SK-N-SH treated with all-trans-retinoic acid at 6 μM for 48 hours (cell line): ENCODE measurements at regions not wholly inside any gene's neighbourhood (a gene's known extent, or its start where the extent isn't known, plus 50 kb on each side); places are given as distances from the start of the nearest gene placed in this dataset.

Source experiments
- ATAC-seq: fragments of 200-7000 bp; cut with Tn5 transposase; 3 replicates; pipeline ENCODE4 v1.9.1; 2020; ENCODE audit warnings: mild to moderate bottlenecking, moderate library complexity
- ARNTL ChIP-seq: fragments of 450-650 bp; formaldehyde crosslinking; IDR thresholded peaks from 2 replicates; pipeline ENCODE4 v1.5.0; 2020; ENCODE audit warnings: low read depth, mild to moderate bottlenecking, moderate library complexity, borderline replicate concordance
- BACH2 ChIP-seq: fragments of 250-450 bp; sonication (Bioruptor Pico); IDR thresholded peaks from 2 replicates; pipeline ENCODE4 v1.9.0; 2021; ENCODE audit warnings: mild to moderate bottlenecking, borderline replicate concordance
- CSDC2 ChIP-seq: fragments of 250-450 bp; sonication (Bioruptor Pico); IDR thresholded peaks from 2 replicates; pipeline ENCODE4 v1.5.0; 2020; ENCODE audit warnings: mild to moderate bottlenecking, moderate library complexity
- ESRRG ChIP-seq: fragments of 250-450 bp; sonication (Bioruptor Pico); IDR thresholded peaks from 2 replicates; pipeline ENCODE4 v1.6.1; 2021; ENCODE audit warnings: mild to moderate bottlenecking
- GLIS3 ChIP-seq: fragments of 250-450 bp; sonication (Bioruptor Pico); IDR thresholded peaks from 2 replicates; pipeline ENCODE4 v1.5.0; 2020; ENCODE audit warnings: mild to moderate bottlenecking, moderate library complexity
- OSR1 ChIP-seq: fragments of 250-450 bp; sonication (Bioruptor Pico); IDR thresholded peaks from 2 replicates; pipeline ENCODE4 v1.8.0; 2022; ENCODE audit warnings: moderate library complexity, mild to moderate bottlenecking, inconsistent platforms
- PPARA ChIP-seq: fragments of 250-450 bp; sonication (Bioruptor Pico); IDR thresholded peaks from 2 replicates; pipeline ENCODE4 v1.5.0; 2020; ENCODE audit warnings: mild to moderate bottlenecking, borderline replicate concordance
- RARB ChIP-seq: fragments of 250-450 bp; sonication (Bioruptor Pico); IDR thresholded peaks from 2 replicates; pipeline ENCODE4 v1.8.0; 2021; ENCODE audit warnings: mild to moderate bottlenecking, moderate library complexity
- SNAI2 ChIP-seq: fragments of 250-450 bp; sonication (Bioruptor Pico); IDR thresholded peaks from 2 replicates; pipeline ENCODE4 v1.5.0; 2020; ENCODE audit warnings: mild to moderate bottlenecking, moderate library complexity
- TCF4 ChIP-seq: fragments of 250-450 bp; sonication (Bioruptor Pico); IDR thresholded peaks from 2 replicates; pipeline ENCODE4 v1.8.0; 2021; ENCODE audit warnings: mild to moderate bottlenecking, moderate library complexity, borderline replicate concordance
- ZC3H10 ChIP-seq: fragments of 250-450 bp; sonication (Bioruptor Pico); IDR thresholded peaks from 2 replicates; pipeline ENCODE4 v1.5.1; 2021; ENCODE audit warnings: mild to moderate bottlenecking, moderate library complexity
- ZFP3 ChIP-seq: fragments of 250-450 bp; sonication (Bioruptor Pico); IDR thresholded peaks from 2 replicates; pipeline ENCODE4 v1.5.0; 2020; ENCODE audit warnings: mild to moderate bottlenecking, moderate library complexity
- ZFP30 ChIP-seq: fragments of 450-650 bp; formaldehyde crosslinking; IDR thresholded peaks from 2 replicates; pipeline ENCODE4 v1.5.0; 2022; ENCODE audit warnings: mild to moderate bottlenecking, moderate library complexity
- ZNF565 ChIP-seq: fragments of 450-650 bp; formaldehyde crosslinking; conservative IDR thresholded peaks from 2 replicates; pipeline ENCODE4 v1.5.0; 2020; ENCODE audit warnings: low read depth, mild to moderate bottlenecking, moderate library complexity
- ZNF70 ChIP-seq: fragments of 450-650 bp; formaldehyde crosslinking; IDR thresholded peaks from 2 replicates; pipeline ENCODE4 v1.5.0; 2020; ENCODE audit warnings: mild to moderate bottlenecking, moderate library complexity
- ZNF8 ChIP-seq: fragments of 450-650 bp; formaldehyde crosslinking; IDR thresholded peaks from 2 replicates; pipeline ENCODE4 v1.5.0; 2020; ENCODE audit warnings: mild to moderate bottlenecking, moderate library complexity
- TF ChIP-seq, protein P1 (sequence below): fragments of 250-450 bp; sonication (Bioruptor Pico); IDR thresholded peaks from 2 replicates; pipeline ENCODE4 v1.5.1; 2021; ENCODE audit warnings: mild to moderate bottlenecking, moderate library complexity
- TF ChIP-seq, protein P2 (sequence below): fragments of 250-450 bp; sonication (Bioruptor Pico); IDR thresholded peaks from 2 replicates; pipeline ENCODE4 v1.8.0; 2021; ENCODE audit warnings: low read depth, mild to moderate bottlenecking, moderate library complexity, borderline replicate concordance
- TF ChIP-seq, protein P3 (sequence below): fragments of 250-450 bp; sonication (Bioruptor Pico); IDR thresholded peaks from 2 replicates; pipeline ENCODE4 v1.5.0; 2020; ENCODE audit warnings: mild to moderate bottlenecking, moderate library complexity
- TF ChIP-seq, protein P4 (sequence below): fragments of 250-450 bp; sonication (Bioruptor Pico); IDR thresholded peaks from 2 replicates; pipeline ENCODE4 v1.5.1; 2020; ENCODE audit warnings: low read depth, mild to moderate bottlenecking, moderate library complexity

DNA sequence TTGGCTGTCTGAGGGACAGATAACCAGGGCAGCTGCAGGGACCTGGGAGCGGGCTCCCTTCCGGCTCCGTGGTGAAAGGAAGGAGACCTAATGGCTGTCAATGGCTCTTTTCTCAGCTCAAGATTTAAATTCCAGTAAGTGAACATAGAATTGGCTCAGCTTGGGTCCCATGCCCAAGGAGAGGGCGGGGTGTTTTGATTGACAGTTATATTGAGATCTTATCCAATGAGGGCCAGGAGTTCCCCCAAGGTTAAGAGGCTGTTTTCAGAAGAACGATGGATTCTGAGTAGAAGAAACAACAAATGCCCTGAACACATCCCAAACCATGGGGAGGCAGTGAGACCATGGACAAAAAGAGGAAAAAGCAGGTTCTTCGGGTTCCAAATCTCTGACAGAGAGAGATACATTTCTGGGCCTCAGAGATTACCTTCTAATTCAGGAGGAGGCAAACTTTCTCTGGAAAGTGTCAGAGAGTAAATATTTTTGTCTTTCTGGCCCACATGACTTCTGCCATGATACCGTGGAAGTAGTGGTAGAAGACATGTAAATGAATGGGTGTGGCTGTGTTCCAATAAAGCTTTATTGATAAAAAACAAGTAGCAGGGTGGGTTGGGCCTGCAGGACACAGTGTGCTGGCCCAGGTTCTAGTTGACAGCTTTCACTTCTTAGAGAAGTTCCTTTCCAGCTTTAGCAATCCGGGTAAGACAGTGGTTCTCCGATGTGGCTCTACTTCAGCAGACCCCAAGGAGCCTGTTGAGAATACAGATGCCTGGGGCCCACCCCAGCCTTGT, 219.6 kb downstream of the RPS24 start (continued):
- TF ChIP-seq BACH2 (CRISPR knock-in tag), result no peak
- TF ChIP-seq, protein P1, sequence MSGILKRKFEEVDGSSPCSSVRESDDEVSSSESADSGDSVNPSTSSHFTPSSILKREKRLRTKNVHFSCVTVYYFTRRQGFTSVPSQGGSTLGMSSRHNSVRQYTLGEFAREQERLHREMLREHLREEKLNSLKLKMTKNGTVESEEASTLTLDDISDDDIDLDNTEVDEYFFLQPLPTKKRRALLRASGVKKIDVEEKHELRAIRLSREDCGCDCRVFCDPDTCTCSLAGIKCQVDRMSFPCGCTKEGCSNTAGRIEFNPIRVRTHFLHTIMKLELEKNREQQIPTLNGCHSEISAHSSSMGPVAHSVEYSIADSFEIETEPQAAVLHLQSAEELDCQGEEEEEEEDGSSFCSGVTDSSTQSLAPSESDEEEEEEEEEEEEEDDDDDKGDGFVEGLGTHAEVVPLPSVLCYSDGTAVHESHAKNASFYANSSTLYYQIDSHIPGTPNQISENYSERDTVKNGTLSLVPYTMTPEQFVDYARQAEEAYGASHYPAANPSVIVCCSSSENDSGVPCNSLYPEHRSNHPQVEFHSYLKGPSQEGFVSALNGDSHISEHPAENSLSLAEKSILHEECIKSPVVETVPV (CRISPR knock-in tag), result no peak
- TF ChIP-seq ZFP3, result no peak

DNA sequence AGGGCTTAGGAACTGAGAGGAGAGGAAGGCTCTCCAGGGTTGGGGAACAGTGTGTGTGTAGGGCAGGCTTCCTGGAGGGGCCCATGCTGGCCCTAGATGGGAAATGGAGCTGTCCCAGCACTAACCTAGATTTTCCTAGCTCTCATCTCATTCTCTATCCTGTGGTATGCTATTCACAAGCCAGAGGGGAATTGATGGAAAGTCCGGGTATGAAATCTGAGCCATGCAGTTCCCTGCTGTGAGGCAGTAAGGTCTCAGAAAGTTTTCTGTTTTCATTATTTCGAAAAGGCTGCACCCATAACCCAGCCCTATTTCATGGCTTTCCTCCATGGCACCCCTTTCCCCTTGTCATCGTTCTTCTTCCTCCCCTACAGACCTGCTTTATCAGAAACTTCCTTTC, 220.3 kb downstream of the RPS24 start:
- no peak for ATAC-seq
- TF ChIP-seq ARNTL, result no peak
- TF ChIP-seq, protein P2, sequence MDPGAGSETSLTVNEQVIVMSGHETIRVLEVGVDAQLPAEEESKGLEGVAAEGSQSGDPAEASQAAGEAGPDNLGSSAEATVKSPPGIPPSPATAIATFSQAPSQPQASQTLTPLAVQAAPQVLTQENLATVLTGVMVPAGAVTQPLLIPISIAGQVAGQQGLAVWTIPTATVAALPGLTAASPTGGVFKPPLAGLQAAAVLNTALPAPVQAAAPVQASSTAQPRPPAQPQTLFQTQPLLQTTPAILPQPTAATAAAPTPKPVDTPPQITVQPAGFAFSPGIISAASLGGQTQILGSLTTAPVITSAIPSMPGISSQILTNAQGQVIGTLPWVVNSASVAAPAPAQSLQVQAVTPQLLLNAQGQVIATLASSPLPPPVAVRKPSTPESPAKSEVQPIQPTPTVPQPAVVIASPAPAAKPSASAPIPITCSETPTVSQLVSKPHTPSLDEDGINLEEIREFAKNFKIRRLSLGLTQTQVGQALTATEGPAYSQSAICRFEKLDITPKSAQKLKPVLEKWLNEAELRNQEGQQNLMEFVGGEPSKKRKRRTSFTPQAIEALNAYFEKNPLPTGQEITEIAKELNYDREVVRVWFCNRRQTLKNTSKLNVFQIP (CRISPR knock-in tag), result no peak
- no peak for TF ChIP-seq ZNF565 (CRISPR knock-in tag)
- TF ChIP-seq TCF4, result no peak
- TF ChIP-seq ZFP3, result no peak
- no peak for TF ChIP-seq ESRRG (CRISPR knock-in tag)
- TF ChIP-seq PPARA (CRISPR knock-in tag), result no peak
- no peak for TF ChIP-seq GLIS3
- no peak for TF ChIP-seq SNAI2
- no peak for TF ChIP-seq RARB (CRISPR knock-in tag)
- TF ChIP-seq BACH2 (CRISPR knock-in tag), result no peak
- no peak for TF ChIP-seq ZC3H10 (CRISPR knock-in tag)
- TF ChIP-seq ZFP30 (CRISPR knock-in tag), result no peak
- TF ChIP-seq, protein P3, sequence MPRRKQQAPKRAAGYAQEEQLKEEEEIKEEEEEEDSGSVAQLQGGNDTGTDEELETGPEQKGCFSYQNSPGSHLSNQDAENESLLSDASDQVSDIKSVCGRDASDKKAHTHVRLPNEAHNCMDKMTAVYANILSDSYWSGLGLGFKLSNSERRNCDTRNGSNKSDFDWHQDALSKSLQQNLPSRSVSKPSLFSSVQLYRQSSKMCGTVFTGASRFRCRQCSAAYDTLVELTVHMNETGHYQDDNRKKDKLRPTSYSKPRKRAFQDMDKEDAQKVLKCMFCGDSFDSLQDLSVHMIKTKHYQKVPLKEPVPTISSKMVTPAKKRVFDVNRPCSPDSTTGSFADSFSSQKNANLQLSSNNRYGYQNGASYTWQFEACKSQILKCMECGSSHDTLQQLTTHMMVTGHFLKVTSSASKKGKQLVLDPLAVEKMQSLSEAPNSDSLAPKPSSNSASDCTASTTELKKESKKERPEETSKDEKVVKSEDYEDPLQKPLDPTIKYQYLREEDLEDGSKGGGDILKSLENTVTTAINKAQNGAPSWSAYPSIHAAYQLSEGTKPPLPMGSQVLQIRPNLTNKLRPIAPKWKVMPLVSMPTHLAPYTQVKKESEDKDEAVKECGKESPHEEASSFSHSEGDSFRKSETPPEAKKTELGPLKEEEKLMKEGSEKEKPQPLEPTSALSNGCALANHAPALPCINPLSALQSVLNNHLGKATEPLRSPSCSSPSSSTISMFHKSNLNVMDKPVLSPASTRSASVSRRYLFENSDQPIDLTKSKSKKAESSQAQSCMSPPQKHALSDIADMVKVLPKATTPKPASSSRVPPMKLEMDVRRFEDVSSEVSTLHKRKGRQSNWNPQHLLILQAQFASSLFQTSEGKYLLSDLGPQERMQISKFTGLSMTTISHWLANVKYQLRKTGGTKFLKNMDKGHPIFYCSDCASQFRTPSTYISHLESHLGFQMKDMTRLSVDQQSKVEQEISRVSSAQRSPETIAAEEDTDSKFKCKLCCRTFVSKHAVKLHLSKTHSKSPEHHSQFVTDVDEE, result no peak
- TF ChIP-seq, all 23 proteins: peak for 0

DNA sequence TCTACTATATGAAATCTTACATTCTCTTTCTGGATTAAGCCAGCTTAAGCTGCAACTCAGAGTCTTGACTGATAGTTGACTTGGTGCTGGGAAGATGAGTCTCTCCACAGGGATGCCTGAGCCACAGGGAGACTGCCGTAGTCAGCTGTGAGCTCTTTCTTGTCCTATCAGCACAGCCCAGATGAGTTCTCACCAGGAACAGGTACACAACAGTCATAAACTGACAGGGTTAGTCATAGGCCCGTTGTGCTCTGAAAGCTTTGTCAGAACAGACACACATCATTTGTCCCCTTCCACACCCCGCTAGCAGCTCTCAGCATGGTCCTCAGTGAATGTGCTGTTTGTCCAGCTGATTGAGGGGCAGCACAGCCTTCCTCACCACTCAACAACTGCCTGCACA, 221.6 kb downstream of the RPS24 start:
- no peak for ATAC-seq
- TF ChIP-seq OSR1 (CRISPR knock-in tag) (no peak), TCF4 (no peak), ZC3H10 (CRISPR knock-in tag) (no peak), ZFP3 (no peak), CSDC2 (CRISPR knock-in tag) (no peak), ZNF8 (CRISPR knock-in tag) (no peak), ZNF70 (no peak)
- TF ChIP-seq, protein P1 (CRISPR knock-in tag), result no peak
- TF ChIP-seq, protein P4, sequence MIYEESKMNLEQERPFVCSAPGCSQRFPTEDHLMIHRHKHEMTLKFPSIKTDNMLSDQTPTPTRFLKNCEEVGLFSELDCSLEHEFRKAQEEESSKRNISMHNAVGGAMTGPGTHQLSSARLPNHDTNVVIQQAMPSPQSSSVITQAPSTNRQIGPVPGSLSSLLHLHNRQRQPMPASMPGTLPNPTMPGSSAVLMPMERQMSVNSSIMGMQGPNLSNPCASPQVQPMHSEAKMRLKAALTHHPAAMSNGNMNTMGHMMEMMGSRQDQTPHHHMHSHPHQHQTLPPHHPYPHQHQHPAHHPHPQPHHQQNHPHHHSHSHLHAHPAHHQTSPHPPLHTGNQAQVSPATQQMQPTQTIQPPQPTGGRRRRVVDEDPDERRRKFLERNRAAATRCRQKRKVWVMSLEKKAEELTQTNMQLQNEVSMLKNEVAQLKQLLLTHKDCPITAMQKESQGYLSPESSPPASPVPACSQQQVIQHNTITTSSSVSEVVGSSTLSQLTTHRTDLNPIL (CRISPR knock-in tag), result no peak
